ENCODE measurements at regions not wholly inside any gene's neighbourhood (a gene's known extent, or its start where the extent isn't known, plus 50 kb on each side); places are given as distances from the start of the nearest gene placed in this dataset.

GRCh38 chr10:52672880-52673279 lies 99.7 kb downstream of the MBL2 start:
- no peak for TF ChIP-seq EZH2 (IDR thresholded peaks at IDR 0.05; ENCODE audit: borderline replicate concordance, low read depth, low read length, severe bottlenecking)
- TF ChIP-seq MYC (IDR thresholded peaks at IDR 0.05; ENCODE audit: low read depth, low read length) = no peak
- TF ChIP-seq CTCF (IDR thresholded peaks at IDR 0.05; ENCODE audit: extremely low read depth in 1 of 2, insufficient read depth in 1 of 2, low read depth in 1 of 2, low read length in 2 of 2) = no peak
- TF ChIP-seq JUN (IDR thresholded peaks at IDR 0.05; ENCODE audit: borderline replicate concordance, insufficient read depth, insufficient read length, low read depth) = no peak
- no peak for TF ChIP-seq POLR2AphosphoS5 (IDR thresholded peaks at IDR 0.05; ENCODE audit: insufficient read depth, low read depth, low read length)
- no peak for TF ChIP-seq POLR2A (IDR thresholded peaks at IDR 0.05; ENCODE audit: low read depth, low read length)
- TF ChIP-seq MAX (IDR thresholded peaks at IDR 0.05; ENCODE audit: insufficient read depth, insufficient read length) = no peak
- no peak for TF ChIP-seq GATA2 (IDR thresholded peaks at IDR 0.05; ENCODE audit: insufficient read depth, insufficient read length, low read depth, low read length)
